Loucy (cell line): ENCODE measurements at regions not wholly inside any gene's neighbourhood (a gene's known extent, or its start where the extent isn't known, plus 50 kb on each side); places are given as distances from the start of the nearest gene placed in this dataset.

Experiments
- H2AFZ ChIP-seq: fragments of 200-600 bp; sonication (generic); 2 replicates; pipeline ENCODE4 v1.6.0; 2016; ENCODE audit warnings: antibody characterized with exemption, mild to moderate bottlenecking, low read length, moderate library complexity
- H3F3A ChIP-seq: fragments of 200-600 bp; 2 replicates; pipeline ENCODE4 v1.6.0; 2016; ENCODE audit warnings: antibody characterized with exemption, low read depth, mild to moderate bottlenecking
- H3K27me3 ChIP-seq: fragments of 200-600 bp; sonication (generic); 2 replicates; pipeline ENCODE4 v1.6.1; 2014; ENCODE audit warnings: low read length, mild to moderate bottlenecking; ENCODE audit not compliant: insufficient read depth, poor library complexity, severe bottlenecking
- H3K36me3 ChIP-seq: fragments of 200-600 bp; sonication (generic); 2 replicates; pipeline ENCODE4 v1.6.1; 2016; ENCODE audit warnings: low read length; ENCODE audit not compliant: insufficient read depth
- H3K4me1 ChIP-seq: fragments of 200-600 bp; sonication (generic); 2 replicates; pipeline ENCODE4 v1.5.1; 2014; ENCODE audit warnings: low read length, mild to moderate bottlenecking; ENCODE audit not compliant: insufficient read depth, poor library complexity, severe bottlenecking
- H3K4me2 ChIP-seq: fragments of 200-600 bp; sonication (generic); 2 replicates; pipeline ENCODE4 v1.6.0; 2014; ENCODE audit warnings: antibody characterized with exemption, low read length, low read depth, mild to moderate bottlenecking; ENCODE audit not compliant: poor library complexity, severe bottlenecking
- H3K4me3 ChIP-seq: fragments of 200-600 bp; sonication (generic); 2 replicates; pipeline ENCODE4 v1.5.1; 2014; ENCODE audit warnings: low read length, mild to moderate bottlenecking, mixed read lengths; ENCODE audit not compliant: poor library complexity, severe bottlenecking
- H3K79me2 ChIP-seq: fragments of 200-600 bp; sonication (generic); 2 replicates; pipeline ENCODE4 v1.6.1; 2014; ENCODE audit warnings: low read length; ENCODE audit not compliant: insufficient read depth
- H3K9ac ChIP-seq: fragments of 200-600 bp; sonication (generic); 2 replicates; pipeline ENCODE4 v1.6.0; 2014; ENCODE audit warnings: mild to moderate bottlenecking, low read depth, low read length, moderate library complexity; ENCODE audit not compliant: poor library complexity, severe bottlenecking
- H3K9me2 ChIP-seq: fragments of 200-600 bp; sonication (generic); replicated peaks from 2 replicates; pipeline ENCODE4 v1.6.1; 2016; ENCODE audit warnings: low read depth, low read length, mixed read lengths
- H3K9me3 ChIP-seq: fragments of 200-600 bp; sonication (generic); 2 replicates; pipeline ENCODE4 v1.6.1; 2014; ENCODE audit warnings: mild to moderate bottlenecking, antibody characterized with exemption, low read length, low read depth; ENCODE audit not compliant: insufficient read depth
- H4K20me1 ChIP-seq: fragments of 200-600 bp; sonication (generic); 2 replicates; pipeline ENCODE4 v1.6.0; 2014; ENCODE audit warnings: antibody characterized with exemption, low read length, mild to moderate bottlenecking; ENCODE audit not compliant: insufficient read depth, poor library complexity, severe bottlenecking
- CTCF ChIP-seq: fragments of 200-600 bp; sonication (generic); conservative IDR thresholded peaks from 2 replicates; pipeline ENCODE4 v1.5.1; 2014; ENCODE audit warnings: mild to moderate bottlenecking, antibody characterized with exemption, low read length
- EZH2phosphoT487 ChIP-seq: fragments of 200-600 bp; IDR thresholded peaks from 2 replicates; pipeline ENCODE4 v1.6.1; 2018; ENCODE audit warnings: antibody characterized with exemption, mild to moderate bottlenecking, moderate library complexity, borderline replicate concordance

- no peak overlapping the region for H3K9ac ChIP-seq
- H3K4me2 ChIP-seq = no peak overlapping the region
- H3K4me1 ChIP-seq = no peaks in the 10 kb centered on the region
- H3K4me3 ChIP-seq = no peak overlapping the region
- H3F3A ChIP-seq = no peaks in the 10 kb centered on the region
- H3K27me3 ChIP-seq = peaks cover 5% of the 10 kb centered on the region
- H4K20me1 ChIP-seq = no peaks in the 10 kb centered on the region
- no peak overlapping the region for H2AFZ ChIP-seq
- H3K79me2 ChIP-seq = no peaks in the 10 kb centered on the region
- no peaks in the 10 kb centered on the region for H3K36me3 ChIP-seq
- no peaks in the 10 kb centered on the region for H3K9me3 ChIP-seq
- H3K9me2 ChIP-seq = no peaks in the 10 kb centered on the region
- TF ChIP-seq EZH2phosphoT487 (no peak), CTCF (no peak)
Measured at GRCh38 chr11:36775756-36776155, 177.7 kb upstream of the RAG2 start.

GRCh38 chr11:36775130-36775529, 177.1 kb upstream of the RAG2 start:
- H3K4me3 ChIP-seq = no peak overlapping the region
- H3K4me1 ChIP-seq = no peaks in the 10 kb centered on the region
- no peaks in the 10 kb centered on the region for H3K79me2 ChIP-seq
- no peaks in the 10 kb centered on the region for H3K9me3 ChIP-seq
- H3K27me3 ChIP-seq = peaks cover 5% of the 10 kb centered on the region
- H3K9me2 ChIP-seq = no peaks in the 10 kb centered on the region
- H4K20me1 ChIP-seq = no peaks in the 10 kb centered on the region
- no peak overlapping the region for H3K9ac ChIP-seq
- H3K4me2 ChIP-seq = no peak overlapping the region
- no peak for TF ChIP-seq EZH2phosphoT487
- TF ChIP-seq CTCF = no peak
- no peaks in the 10 kb centered on the region for H3K36me3 ChIP-seq
- H3F3A ChIP-seq = no peaks in the 10 kb centered on the region
- H2AFZ ChIP-seq = no peak overlapping the region

- H3K9ac ChIP-seq = no peak overlapping the region
- no peaks in the 10 kb centered on the region for H3K79me2 ChIP-seq
- no peaks in the 10 kb centered on the region for H4K20me1 ChIP-seq
- no peaks in the 10 kb centered on the region for H3F3A ChIP-seq
- no peaks in the 10 kb centered on the region for H3K4me1 ChIP-seq
- TF ChIP-seq CTCF (no peak), EZH2phosphoT487 (no peak)
- H3K36me3 ChIP-seq = no peaks in the 10 kb centered on the region
- H2AFZ ChIP-seq = no peak overlapping the region
- no peak overlapping the region for H3K4me3 ChIP-seq
- peaks cover 5% of the 10 kb centered on the region for H3K27me3 ChIP-seq
- H3K9me3 ChIP-seq = no peaks in the 10 kb centered on the region
- H3K4me2 ChIP-seq = no peak overlapping the region
- H3K9me2 ChIP-seq = no peaks in the 10 kb centered on the region
Measured at GRCh38 chr11:36774603-36775002, 176.6 kb upstream of the RAG2 start.
